ENCODE measurements at regions not wholly inside any gene's neighbourhood (a gene's known extent, or its start where the extent isn't known, plus 50 kb on each side); places are given as distances from the start of the nearest gene placed in this dataset. TPM values are rescaled to one million over a fixed set of nuclear protein-coding genes. Genes with fewer than 3 reads are reported as not detected.

DNA sequence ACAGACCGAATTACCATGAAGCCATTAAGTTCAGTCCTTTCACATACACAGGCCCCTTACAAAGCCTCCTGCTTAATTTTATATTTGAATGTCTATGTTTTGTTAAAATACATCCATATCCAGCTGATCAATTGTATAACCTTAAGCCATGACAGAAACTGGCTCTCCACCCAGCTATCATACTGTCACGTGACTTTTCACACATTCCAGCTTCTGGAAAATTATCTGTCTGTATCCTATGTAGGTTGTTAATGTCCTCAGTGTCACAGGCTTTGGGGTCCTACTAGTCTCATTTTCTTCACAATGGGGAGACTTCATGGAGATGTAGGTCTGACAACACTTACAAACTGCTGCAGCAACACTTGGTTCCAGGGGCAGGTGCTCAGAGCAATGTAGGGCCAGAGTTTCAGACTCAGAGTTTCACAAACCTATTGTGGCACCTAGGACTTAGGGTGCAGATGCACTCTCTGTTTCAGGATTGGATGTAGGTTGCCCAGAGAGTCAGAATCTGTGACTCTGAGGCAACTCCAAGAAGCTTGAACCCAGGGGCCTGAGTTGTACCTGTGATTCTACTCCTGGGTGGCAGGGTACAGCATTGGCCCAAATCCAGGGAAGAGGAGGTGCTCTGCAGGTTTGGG lies 69.6 kb upstream of the PCDH20 start:
- 84 to 90% methylated on average over 2 of the region's 2 CpGs for WGBS, 2 donors
- H3K27me3 ChIP-seq = no peaks in the 10 kb centered on the region
- H3K27ac ChIP-seq = no peak overlapping the region
- no peaks in the 10 kb centered on the region for H3K9me3 ChIP-seq
- no peak for DNase-seq
- no peaks in the 10 kb centered on the region for H3K36me3 ChIP-seq
- no peak for TF ChIP-seq POLR2A (IDR thresholded peaks at IDR 0.05)
- TF ChIP-seq, protein P1, sequence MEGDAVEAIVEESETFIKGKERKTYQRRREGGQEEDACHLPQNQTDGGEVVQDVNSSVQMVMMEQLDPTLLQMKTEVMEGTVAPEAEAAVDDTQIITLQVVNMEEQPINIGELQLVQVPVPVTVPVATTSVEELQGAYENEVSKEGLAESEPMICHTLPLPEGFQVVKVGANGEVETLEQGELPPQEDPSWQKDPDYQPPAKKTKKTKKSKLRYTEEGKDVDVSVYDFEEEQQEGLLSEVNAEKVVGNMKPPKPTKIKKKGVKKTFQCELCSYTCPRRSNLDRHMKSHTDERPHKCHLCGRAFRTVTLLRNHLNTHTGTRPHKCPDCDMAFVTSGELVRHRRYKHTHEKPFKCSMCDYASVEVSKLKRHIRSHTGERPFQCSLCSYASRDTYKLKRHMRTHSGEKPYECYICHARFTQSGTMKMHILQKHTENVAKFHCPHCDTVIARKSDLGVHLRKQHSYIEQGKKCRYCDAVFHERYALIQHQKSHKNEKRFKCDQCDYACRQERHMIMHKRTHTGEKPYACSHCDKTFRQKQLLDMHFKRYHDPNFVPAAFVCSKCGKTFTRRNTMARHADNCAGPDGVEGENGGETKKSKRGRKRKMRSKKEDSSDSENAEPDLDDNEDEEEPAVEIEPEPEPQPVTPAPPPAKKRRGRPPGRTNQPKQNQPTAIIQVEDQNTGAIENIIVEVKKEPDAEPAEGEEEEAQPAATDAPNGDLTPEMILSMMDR (IDR thresholded peaks at IDR 0.05) = no peak
- H3K4me1 ChIP-seq = no peaks in the 10 kb centered on the region
- intact Hi-C loops (cut with DNase I) = no loop called here
- no peak overlapping the region for H3K4me3 ChIP-seq (replicated peaks in 1 of 3)

DNA sequence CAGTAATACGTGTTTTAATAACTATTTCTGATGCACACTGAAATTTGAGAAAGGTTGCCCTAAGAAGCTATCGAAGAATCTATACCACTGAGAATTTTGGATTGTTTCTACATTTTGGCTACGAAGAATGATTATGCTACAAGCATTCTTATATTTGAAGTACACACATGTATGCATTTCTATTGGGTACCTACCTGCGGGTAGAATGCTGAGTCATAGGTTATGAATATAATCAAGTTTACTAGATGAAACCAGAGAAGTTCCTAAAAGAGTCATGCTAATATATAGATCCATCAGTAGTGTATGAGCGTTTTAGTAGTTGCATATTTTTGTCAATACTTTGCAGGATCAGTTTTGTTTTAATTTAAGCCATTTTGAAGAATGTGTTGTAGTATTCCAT lies 62.0 kb upstream of the PCDH20 start:
- no peaks in the 10 kb centered on the region for H3K4me1 ChIP-seq
- WGBS, 2 donors = 89 to 92% methylated on average over 5 of the region's 5 CpGs
- no peak for DNase-seq
- TF ChIP-seq, protein P1 (IDR thresholded peaks at IDR 0.05) = no peak
- TF ChIP-seq POLR2A (IDR thresholded peaks at IDR 0.05) = no peak
- H3K27me3 ChIP-seq = no peaks in the 10 kb centered on the region
- no peaks in the 10 kb centered on the region for H3K9me3 ChIP-seq
- no peaks in the 10 kb centered on the region for H3K36me3 ChIP-seq
- intact Hi-C loops (cut with DNase I) = no loop called here
- no peak overlapping the region for H3K27ac ChIP-seq
- no peak overlapping the region for H3K4me3 ChIP-seq (replicated peaks in 1 of 3)

DNA sequence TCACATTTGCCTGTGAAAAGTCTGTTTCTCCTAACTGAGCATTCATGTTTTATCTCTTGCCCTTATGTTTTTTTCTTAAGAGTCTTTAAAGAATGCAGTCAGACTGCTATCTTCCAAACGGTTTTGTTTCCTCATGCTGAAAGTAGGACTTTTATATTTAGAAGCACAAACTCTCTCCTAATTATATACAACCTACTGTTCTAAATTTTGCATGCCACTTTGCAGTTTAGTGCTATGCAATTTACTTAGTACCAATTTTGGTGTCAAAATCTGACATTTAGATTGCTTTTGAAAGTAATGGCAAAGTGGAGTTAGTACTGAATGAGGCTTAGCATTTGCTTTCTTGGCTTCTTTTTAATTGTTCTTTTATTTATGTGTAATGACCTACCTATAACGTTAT lies 55.1 kb upstream of the PCDH20 start:
- DNase-seq = no peak
- H3K4me1 ChIP-seq = no peaks in the 10 kb centered on the region
- H3K27me3 ChIP-seq = no peaks in the 10 kb centered on the region
- WGBS, 2 donors = 23 to 28% methylated on average over 2 of the region's 2 CpGs
- no peak overlapping the region for H3K4me3 ChIP-seq (replicated peaks in 1 of 3)
- H3K27ac ChIP-seq = no peak overlapping the region
- no peaks in the 10 kb centered on the region for H3K36me3 ChIP-seq
- intact Hi-C loops (cut with DNase I) = no loop called here
- no peaks in the 10 kb centered on the region for H3K9me3 ChIP-seq
- TF ChIP-seq, protein P1 (IDR thresholded peaks at IDR 0.05) = no peak
- no peak for TF ChIP-seq POLR2A (IDR thresholded peaks at IDR 0.05)

DNA sequence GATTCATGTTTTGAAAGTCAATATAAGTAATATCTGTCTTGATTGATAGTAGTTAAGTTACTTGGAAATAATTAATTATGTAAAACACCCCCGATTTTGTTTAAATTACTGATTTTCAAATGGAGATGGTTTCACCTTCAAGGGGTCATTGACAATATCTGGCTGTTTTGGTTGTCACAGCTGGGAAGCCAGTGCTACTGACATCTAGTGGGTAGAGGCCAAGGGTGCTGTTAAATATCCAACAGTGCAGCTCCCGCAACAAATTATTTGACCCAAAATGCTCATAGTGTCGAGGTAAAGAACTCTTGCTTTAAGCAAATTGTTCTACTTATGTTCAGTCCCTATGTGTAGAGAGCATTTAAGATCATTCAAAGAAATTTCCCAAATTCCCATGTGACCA lies 50.6 kb upstream of the PCDH20 start:
- intact Hi-C loops (cut with DNase I) = no loop called here
- H3K27me3 ChIP-seq = no peaks in the 10 kb centered on the region
- TF ChIP-seq, protein P1 (IDR thresholded peaks at IDR 0.05) = no peak
- no peak for TF ChIP-seq POLR2A (IDR thresholded peaks at IDR 0.05)
- no peak overlapping the region for H3K27ac ChIP-seq
- DNase-seq = no peak
- H3K36me3 ChIP-seq = no peaks in the 10 kb centered on the region
- WGBS, 2 donors = 49 to 52% methylated on average over 3 of the region's 3 CpGs
- no peak overlapping the region for H3K4me3 ChIP-seq (replicated peaks in 1 of 3)
- H3K4me1 ChIP-seq = no peaks in the 10 kb centered on the region
- H3K9me3 ChIP-seq = no peaks in the 10 kb centered on the region

MicroRNA genes in the stretch of these regions (microRNA counts, 767-probe panel; counts per million panel counts)
- microRNA hsa-miR-548x-3p = 0 to 2,055 counts per million in 2 donors

Small RNA genes in the stretch of these regions (microRNA-seq; reads per million reads assigned to microRNA genes)
- not detected for gene MIR4704
- not detected for gene MIR548X2

Small RNA genes in the stretch of these regions (small RNA-seq; reads per million reads assigned to genes)
- not detected for gene AL353765.1
- not detected for gene AL356102.1
- not detected for gene MIR4704
- not detected for gene MIR548X2
- not detected for gene RNU6-81P
